HG02970 (cell line): ENCODE measurements at regions not wholly inside any gene's neighbourhood (a gene's known extent, or its start where the extent isn't known, plus 50 kb on each side); places are given as distances from the start of the nearest gene placed in this dataset.
"Not testable (repeated sequence)": the region's sequence is repeated elsewhere in the genome, so short reads cannot be mapped to it uniquely, and the experiment has no call there.

Experiments used
- ATAC-seq: cut with Tn5 transposase; IDR thresholded peaks from one replicate; pipeline ENCODE4 v1.9.1; 2021; ENCODE audit warnings: mild to moderate bottlenecking, moderate library complexity, moderate number of reproducible peaks; ENCODE audit not compliant: unreplicated experiment, low FRiP score

GRCh38 chr12:74033531-74033930 is 504.1 kb upstream of the ATXN7L3B start:
- ATAC-seq = no peak

- not testable (repeated sequence) for ATAC-seq
Measured at GRCh38 chr12:74039138-74039537, 498.5 kb upstream of the ATXN7L3B start.

- ATAC-seq = no peak
Measured at GRCh38 chr12:74043343-74043742, 494.3 kb upstream of the ATXN7L3B start.

- ATAC-seq = no peak
Measured at GRCh38 chr12:74049348-74049747, 488.3 kb upstream of the ATXN7L3B start.

- no peak for ATAC-seq
Measured at GRCh38 chr12:74051848-74052247, 485.8 kb upstream of the ATXN7L3B start.

DNA sequence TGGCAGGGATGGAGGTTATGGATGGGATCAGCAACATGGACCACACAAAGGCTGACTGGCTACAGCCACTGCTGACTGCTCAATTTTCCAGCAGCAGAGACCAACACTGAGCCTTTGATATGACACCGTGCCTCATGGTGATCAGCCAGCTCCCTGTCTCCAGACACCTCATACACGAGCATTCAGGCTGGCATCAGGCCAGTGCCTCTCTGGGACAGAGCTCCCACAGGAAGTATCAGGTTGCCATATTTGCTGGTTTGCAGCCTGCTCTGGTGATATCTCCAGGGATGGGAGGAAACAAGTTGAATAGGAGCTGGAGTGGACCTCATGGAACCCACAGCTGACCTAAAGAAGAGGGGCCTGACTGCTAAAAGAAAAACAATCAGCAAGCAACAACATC is 471.2 kb upstream of the ATXN7L3B start:
- no peak for ATAC-seq

DNA sequence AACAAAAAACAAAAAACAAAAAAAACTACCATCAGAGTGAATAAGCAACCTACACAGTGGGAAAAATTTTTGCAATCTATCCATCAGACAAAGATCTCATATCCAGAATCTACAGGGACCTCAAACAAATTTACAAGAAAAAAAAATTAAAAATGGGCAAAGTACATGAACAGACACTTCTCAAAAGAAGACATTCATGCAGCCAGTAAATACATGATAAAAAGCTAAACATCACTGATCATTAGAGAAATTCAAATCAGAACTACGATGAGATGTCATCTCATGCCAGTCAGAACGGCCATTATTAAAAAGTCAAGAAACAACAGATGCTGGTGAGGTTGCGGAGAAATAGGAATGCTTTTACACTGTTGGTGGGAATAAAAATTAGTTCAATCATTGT is 466.5 kb upstream of the ATXN7L3B start:
- no peak for ATAC-seq

- no peak for ATAC-seq
Measured at GRCh38 chr12:74076918-74077317, 460.7 kb upstream of the ATXN7L3B start.

DNA sequence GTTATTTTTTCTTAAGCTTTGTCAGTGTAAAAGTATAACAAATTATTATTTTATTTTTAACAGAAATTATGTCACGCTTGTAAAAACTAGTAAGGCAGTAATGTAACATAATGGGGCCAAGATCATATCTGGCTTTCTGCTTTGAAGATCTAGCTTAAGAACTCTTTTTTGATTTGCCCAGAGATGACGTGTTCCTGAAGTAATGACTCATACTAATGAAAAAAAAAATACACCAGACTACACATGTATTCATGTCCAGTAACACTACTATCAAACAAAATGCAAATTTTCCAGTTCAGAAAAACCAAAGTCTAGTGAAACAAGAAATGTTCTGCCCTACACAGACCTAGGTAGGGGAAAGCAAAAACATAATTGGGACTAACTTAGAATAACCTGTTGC is 432.2 kb upstream of the ATXN7L3B start:
- ATAC-seq = no peak

DNA sequence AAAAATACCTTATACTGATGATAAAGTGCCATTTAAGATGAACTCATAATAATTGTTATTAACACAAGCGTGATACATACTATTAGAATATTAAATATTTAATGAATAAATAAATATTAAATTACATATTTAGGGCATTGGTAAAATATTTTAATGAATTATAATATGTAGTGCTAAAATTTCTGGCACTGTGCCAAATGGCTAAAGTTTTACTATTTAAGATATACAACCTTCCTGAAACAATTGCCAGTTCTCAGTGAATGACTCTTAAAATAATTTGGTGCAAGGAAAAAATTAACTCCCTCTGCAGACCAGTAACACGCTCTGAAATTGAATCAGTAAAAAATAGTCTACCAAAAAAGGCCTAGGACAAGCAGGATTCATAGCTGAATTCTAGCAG is 428.9 kb upstream of the ATXN7L3B start:
- ATAC-seq = no peak

DNA sequence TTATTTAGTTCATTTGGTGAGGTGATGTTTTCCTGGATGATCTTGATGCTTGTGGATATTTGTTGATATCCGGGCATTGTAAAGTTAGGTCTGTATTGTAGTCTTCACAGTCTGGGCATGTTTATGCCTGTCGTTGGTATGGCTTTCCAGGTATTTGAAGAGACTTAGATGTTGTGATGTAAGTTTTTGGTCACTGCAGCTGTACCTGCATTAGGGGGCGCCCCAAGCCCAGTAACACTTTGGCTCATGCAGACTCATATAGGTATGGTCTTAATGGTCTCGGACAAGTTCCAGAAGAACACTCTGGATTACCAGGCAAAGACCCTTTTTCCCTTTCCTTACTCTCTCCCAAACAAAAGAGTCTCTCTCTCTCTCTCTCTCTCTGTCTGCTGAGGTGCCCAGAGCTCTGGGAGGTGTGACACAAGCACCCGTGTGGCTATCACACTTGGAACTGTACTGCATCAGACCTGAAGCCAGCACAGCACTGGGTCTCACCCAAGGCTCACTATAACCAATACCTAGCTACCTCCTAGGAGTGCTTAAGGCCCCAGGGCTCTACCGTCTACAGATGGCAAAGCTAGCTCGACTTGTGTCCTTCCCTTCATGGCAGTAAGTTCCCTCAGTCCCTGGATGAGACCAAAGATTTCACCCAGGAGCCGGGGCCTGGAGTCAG is 425.8 kb upstream of the ATXN7L3B start:
- ATAC-seq = no peak

- no peak for ATAC-seq
Measured at GRCh38 chr12:74119811-74120362, 417.7 kb upstream of the ATXN7L3B start.

DNA sequence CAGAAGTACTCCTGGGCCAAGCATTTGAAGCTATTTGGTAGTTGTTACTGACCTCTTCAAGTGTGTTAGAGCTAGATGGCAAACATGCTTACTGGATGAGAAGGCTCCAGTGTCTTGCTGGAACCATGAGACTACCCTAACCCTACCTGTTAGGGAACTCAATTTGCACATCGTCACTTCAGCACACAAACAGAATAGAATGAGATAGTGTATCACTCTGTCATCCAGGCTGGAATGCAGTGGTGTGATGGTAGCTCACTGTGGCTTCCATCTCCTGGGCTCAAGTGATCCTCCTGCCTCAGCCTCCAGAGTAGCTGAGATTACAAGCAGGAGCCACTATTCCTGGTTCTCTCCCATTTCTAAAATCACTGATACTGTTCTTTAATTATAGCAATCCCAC is 417.0 kb upstream of the ATXN7L3B start:
- no peak for ATAC-seq

GRCh38 chr12:74129702-74130101 is 407.9 kb upstream of the ATXN7L3B start:
- no peak for ATAC-seq

DNA sequence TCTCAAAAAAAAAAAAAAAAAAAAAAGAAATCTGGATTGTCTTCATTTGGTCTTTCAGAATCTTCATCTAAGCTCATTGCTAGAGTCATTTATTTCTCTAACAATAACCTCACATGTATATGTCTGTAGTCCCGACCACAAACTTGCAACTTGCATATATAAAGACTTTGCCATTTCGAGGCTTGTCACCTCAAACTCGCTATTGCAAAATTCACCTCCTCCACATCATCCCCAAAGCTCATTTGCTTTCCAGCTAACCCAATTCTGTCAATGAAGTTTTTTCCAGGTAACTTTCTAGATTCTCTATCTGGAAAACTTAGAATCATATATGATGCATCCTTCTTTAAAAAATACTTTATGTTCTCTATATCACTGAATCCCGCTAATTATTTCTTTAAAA is 393.2 kb upstream of the ATXN7L3B start:
- no peak for ATAC-seq

DNA sequence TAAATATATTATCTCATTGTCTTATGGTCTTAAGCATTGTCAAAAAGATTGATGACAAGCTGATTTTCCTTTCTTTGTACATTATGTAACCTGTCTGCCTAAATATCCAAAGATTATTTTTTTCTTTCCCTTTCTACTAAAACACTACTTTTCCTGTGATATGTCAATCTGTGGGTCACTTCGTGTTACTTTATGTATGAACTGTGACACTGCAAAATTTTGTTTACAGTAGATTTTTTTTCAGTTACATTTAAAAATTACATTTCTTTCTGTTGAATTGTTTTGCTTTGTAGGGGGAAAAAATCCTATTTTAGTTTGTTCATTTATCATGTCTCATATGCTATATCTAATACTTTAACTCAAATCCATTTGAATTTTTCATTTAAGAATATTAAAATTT is 392.3 kb upstream of the ATXN7L3B start:
- no peak for ATAC-seq

DNA sequence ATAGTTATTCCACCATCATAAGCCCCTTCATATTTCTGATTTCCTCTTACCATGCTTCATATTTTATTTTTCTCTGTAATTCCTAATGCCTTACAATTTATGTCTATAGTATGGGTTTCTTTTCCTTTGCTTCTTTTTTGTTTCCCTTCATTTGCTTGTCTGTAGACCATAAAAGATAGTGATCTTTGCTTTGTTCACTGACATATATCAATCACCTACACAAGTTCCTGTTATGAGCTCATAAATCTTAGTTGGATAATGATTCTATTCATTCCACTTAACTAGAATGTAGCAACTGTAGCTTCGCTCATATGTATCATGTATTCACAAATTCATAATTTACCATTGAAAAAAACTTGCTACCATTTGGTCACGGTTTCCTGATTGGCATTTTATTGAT is 388.8 kb upstream of the ATXN7L3B start:
- no peak for ATAC-seq

DNA sequence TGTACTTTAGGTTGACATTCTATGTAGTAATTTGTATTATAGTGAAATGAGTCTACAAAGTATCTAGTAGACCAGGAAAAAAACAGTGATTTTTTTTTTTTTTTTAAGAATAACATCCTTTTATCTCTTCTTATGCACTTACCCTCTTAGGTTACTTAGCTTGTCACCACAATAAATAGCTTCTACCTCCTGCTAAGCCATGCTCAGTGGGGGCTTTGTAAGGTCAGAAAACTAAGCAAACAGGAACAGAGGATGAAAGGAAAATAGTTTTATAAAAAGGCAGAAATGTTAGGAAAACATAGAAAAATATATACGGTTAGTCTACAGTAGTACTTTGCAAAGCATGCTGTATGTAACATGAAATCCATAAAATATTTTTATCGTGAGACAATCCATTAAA is 385.3 kb upstream of the ATXN7L3B start:
- ATAC-seq = no peak

DNA sequence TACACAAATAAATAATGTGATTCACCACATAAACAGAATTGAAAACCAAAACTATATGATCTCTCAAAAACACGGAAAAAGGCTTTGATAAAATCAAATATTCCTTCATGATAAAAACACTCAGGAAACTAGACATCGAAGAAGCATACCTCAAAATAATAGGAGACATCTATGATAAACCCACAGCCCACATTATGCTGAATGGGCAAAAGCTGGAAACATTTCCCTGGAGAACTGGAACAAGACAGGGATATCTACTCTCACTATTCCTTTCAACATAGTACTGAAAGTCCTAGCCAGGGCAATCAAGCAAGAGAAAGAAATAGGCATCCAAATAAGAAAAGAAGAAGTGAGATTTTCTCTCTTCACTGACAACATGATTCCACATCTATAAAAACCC is 371.5 kb upstream of the ATXN7L3B start:
- ATAC-seq = no peak

- ATAC-seq = no peak
Measured at GRCh38 chr12:74169607-74170006, 368.0 kb upstream of the ATXN7L3B start.

DNA sequence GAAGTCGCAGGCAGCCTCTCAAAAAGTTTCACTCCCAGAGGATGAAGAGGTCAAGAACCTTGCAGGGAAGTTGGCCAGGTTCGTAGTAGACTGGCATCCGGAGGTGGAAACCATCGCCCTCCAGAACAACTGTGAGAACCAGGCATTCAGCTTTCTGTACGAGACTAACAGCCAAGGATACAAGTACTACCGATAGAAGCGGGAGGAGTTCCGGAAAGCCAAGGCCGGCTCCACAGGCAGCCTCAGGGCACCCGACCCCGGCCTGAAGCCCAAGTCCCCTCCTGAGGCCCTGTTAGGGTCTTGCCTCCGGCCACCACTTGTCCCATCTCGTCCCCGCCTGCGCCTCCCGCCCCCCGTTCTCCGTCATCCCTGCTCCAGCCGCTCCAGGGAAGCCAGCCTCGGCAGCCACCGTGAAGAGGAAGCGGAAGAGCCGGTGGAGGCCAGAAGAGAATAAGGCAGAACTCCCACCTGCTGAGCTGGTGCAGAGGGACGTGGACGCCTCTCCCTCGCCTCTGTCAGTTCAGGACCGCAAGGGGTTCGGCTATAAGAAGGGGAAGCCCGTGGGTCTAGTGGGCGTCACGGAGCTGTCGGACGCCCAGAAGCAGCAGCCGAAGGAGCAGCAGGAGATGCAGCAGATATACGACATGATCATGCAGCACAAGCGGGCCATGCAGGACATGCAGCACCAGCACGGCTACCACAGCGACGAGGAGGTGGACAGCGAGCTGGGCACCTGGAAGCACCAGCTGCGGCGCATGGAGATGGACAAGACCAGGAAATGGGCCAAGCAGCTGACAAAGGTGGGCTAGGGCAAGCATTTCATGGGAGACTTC is 366.8 kb upstream of the ATXN7L3B start:
- ATAC-seq = no peak

DNA sequence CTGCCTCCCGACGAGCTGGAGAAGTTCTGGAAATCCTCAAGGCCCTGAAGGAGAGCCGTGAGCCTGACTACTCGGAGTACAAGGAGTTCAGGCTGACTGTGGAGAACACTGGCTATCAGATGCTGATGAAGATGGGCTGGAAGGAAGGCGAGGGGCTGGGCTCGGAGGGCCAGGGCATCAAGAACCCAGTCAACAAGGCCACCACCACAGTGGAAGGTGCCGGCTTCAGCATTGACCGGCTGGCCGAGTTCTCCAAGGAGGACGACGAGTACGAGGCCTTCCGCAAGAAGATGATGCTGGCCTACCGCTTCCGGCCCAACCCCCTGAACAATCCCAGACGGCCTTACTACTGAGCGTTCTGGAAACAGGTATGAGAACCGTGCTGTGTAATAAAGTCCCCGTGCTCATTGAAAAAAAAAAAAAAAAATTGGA is 366.1 kb upstream of the ATXN7L3B start:
- ATAC-seq = no peak
